H1 (cell line): ENCODE measurements at regions not wholly inside any gene's neighbourhood (a gene's known extent, or its start where the extent isn't known, plus 50 kb on each side); places are given as distances from the start of the nearest gene placed in this dataset.

Source experiments
- CTCF ChIA-PET: fragments of 300-600 bp; sonication (Branson Sonifier 250); formaldehyde crosslinking; loops from one replicate; lab custom pipeline; 2021; ENCODE audit not compliant: partially characterized antibody; lab: Charles Lee
- POLR2A ChIA-PET: fragments of 300-600 bp; sonication (Branson Sonifier 250); formaldehyde crosslinking; loops from one replicate; lab custom pipeline; 2021; ENCODE audit warnings: inconsistent platforms; ENCODE audit not compliant: partially characterized antibody; lab: Charles Lee
- DNase-seq, 2 experiments: peaks; one replicate each; pipeline versions ENCODE4 v3.0.0 to v3.0.0-alpha.2; 2010 to 2022; ENCODE audit warnings: low spot score in 2 of 2, low read depth in 1 of 2, mixed read lengths in 1 of 2
- FAIRE-seq: peaks from 2 replicates; lab custom pipeline; 2011; peaks lifted over from hg19 to GRCh38; lab: Jason Lieb, UNC
- H2AFZ ChIP-seq: 2 replicates; pipeline ENCODE4 v1.8.1; 2012; ENCODE audit warnings: low read length, inconsistent platforms
- H2AK5ac ChIP-seq: 2 replicates; pipeline ENCODE4 v1.6.1; 2013; ENCODE audit warnings: low read depth, low read length
- H2BK120ac ChIP-seq: replicated peaks from 2 replicates; pipeline ENCODE3; 2013; ENCODE audit warnings: low read depth, low read length, inconsistent platforms
- H2BK12ac ChIP-seq: 2 replicates; pipeline ENCODE4 v1.6.1; 2013; ENCODE audit warnings: low read depth, low read length
- H2BK15ac ChIP-seq: 2 replicates; pipeline ENCODE4 v1.6.1; 2013; ENCODE audit warnings: low read length
- H2BK20ac ChIP-seq: 2 replicates; pipeline ENCODE4 v1.6.1; 2013; ENCODE audit warnings: low read length
- H2BK5ac ChIP-seq: 2 replicates; pipeline ENCODE4 v1.6.1; 2013; ENCODE audit warnings: low read depth, low read length
- H3K14ac ChIP-seq: 2 replicates; pipeline ENCODE4 v1.6.1; 2013; ENCODE audit warnings: inconsistent platforms; ENCODE audit not compliant: insufficient read length
- H3K18ac ChIP-seq: 2 replicates; pipeline ENCODE4 v1.6.1; 2013; ENCODE audit warnings: low read length; ENCODE audit errors: extremely low read depth
- H3K23ac ChIP-seq: 2 replicates; pipeline ENCODE4 v1.6.1; 2013; ENCODE audit warnings: inconsistent platforms; ENCODE audit not compliant: insufficient read length
- H3K23me2 ChIP-seq: 2 replicates; pipeline ENCODE4 v1.6.1; 2013; ENCODE audit warnings: low read depth, low read length
- H3K27ac ChIP-seq: 2 replicates; pipeline ENCODE4 v1.6.1; 2011; ENCODE audit warnings: low read depth, low read length, inconsistent platforms
- H3K27me3 ChIP-seq, 4 experiments: replicated peaks in 1 of 4; 1 replicate in 1 of 4; 2 replicates in 3 of 4; pipeline versions ENCODE4 v1.6.1 to v1.8.1; 2011 to 2013; ENCODE audit warnings: low read length in 3 of 4, mild to moderate bottlenecking in 3 of 4, inconsistent platforms in 2 of 4, mixed read lengths in 2 of 4, moderate library complexity in 1 of 4; ENCODE audit not compliant: control insufficient read depth in 3 of 4, insufficient read depth in 3 of 4; ENCODE audit errors: extremely low read depth in 1 of 4
- H3K36me3 ChIP-seq, 4 experiments: 2 replicates each; pipeline versions ENCODE4 v1.6.1 to v1.8.1; 2011 to 2013; ENCODE audit warnings: mild to moderate bottlenecking in 4 of 4, low read length in 3 of 4, moderate library complexity in 2 of 4, control low read depth in 1 of 4, inconsistent platforms in 1 of 4; ENCODE audit not compliant: insufficient read depth in 4 of 4, control insufficient read depth in 2 of 4
- H3K4ac ChIP-seq: replicated peaks from 2 replicates; pipeline ENCODE3; 2013; ENCODE audit warnings: low read length, low read depth, mixed read lengths, inconsistent platforms; ENCODE audit not compliant: insufficient read length
- H3K4me1 ChIP-seq, 4 experiments: replicated peaks in 1 of 4; 1 replicate in 1 of 4; 2 replicates in 3 of 4; pipeline versions ENCODE4 v1.6.1 to v1.8.1; 2011 to 2013; ENCODE audit warnings: low read length in 3 of 4, inconsistent platforms in 2 of 4, mixed read lengths in 1 of 4; ENCODE audit not compliant: insufficient read depth in 4 of 4, control insufficient read depth in 3 of 4
- H3K4me2 ChIP-seq, 2 experiments: 2 replicates each; pipeline versions ENCODE4 v1.6.1 to v1.8.1; 2011 to 2013; ENCODE audit warnings: low read depth in 2 of 2, low read length in 2 of 2, control low read depth in 1 of 2, inconsistent platforms in 1 of 2, mild to moderate bottlenecking in 1 of 2; ENCODE audit not compliant: insufficient read depth in 1 of 2
- H3K4me3 ChIP-seq, 4 experiments: fragments of 200-600, 300-600 bp in 1 of 4; sonication (generic), shearing (Covaris generic), sonication (Bioruptor Twin) in 1 of 4; 2 replicates each; pipeline versions ENCODE4 v1.5.1 to v1.8.1; 2011 to 2016; ENCODE audit warnings: low read length in 4 of 4, low read depth in 3 of 4, control low read depth in 2 of 4, inconsistent platforms in 2 of 4, mild to moderate bottlenecking in 2 of 4, mixed read lengths in 1 of 4, moderate library complexity in 1 of 4; ENCODE audit not compliant: insufficient read depth in 2 of 4; ENCODE audit errors: extremely low read depth in 1 of 4
- H3K56ac ChIP-seq: replicated peaks from 2 replicates; pipeline ENCODE3; 2013; ENCODE audit warnings: low read depth, mild to moderate bottlenecking, mixed read lengths, low read length, inconsistent platforms; ENCODE audit not compliant: insufficient read length
- H3K79me1 ChIP-seq: 2 replicates; pipeline ENCODE4 v1.6.1; 2013; ENCODE audit warnings: low read depth, low read length, control low read depth
- H3K79me2 ChIP-seq, 2 experiments: 2 replicates each; pipeline versions ENCODE4 v1.6.1 to v1.8.1; 2012 to 2013; ENCODE audit warnings: low read length in 2 of 2, mild to moderate bottlenecking in 2 of 2, inconsistent platforms in 1 of 2; ENCODE audit not compliant: insufficient read depth in 2 of 2, control insufficient read depth in 1 of 2
- H3K9ac ChIP-seq, 4 experiments: replicated peaks in 1 of 4; 1 replicate in 1 of 4; 2 replicates in 3 of 4; pipeline versions ENCODE4 v1.6.1 to v1.8.1; 2011 to 2013; ENCODE audit warnings: low read depth in 3 of 4, low read length in 3 of 4, control low read depth in 2 of 4, mild to moderate bottlenecking in 2 of 4, moderate library complexity in 2 of 4, inconsistent platforms in 1 of 4; ENCODE audit errors: extremely low read depth in 1 of 4
- H3K9me3 ChIP-seq, 2 experiments: 2 replicates each; pipeline versions ENCODE4 v1.6.1 to v1.8.1; 2012 to 2013; ENCODE audit warnings: mild to moderate bottlenecking in 2 of 2, moderate library complexity in 2 of 2, control low read depth in 1 of 2, inconsistent platforms in 1 of 2, low read depth in 1 of 2, low read length in 1 of 2, mixed read lengths in 1 of 2; ENCODE audit not compliant: insufficient read depth in 2 of 2
- H4K20me1 ChIP-seq, 2 experiments: replicated peaks in 1 of 2; 2 replicates each; pipeline versions ENCODE3 to v1.8.1; 2011 to 2013; ENCODE audit warnings: inconsistent platforms in 2 of 2, low read length in 2 of 2, mild to moderate bottlenecking in 1 of 2; ENCODE audit not compliant: insufficient read depth in 2 of 2, control insufficient read depth in 1 of 2
- H4K5ac ChIP-seq: 2 replicates; pipeline ENCODE4 v1.6.1; 2013; ENCODE audit warnings: low read length, low read depth, mixed read lengths, inconsistent platforms; ENCODE audit not compliant: insufficient read length
- H4K8ac ChIP-seq: 2 replicates; pipeline ENCODE4 v1.8.0; 2013; ENCODE audit warnings: mild to moderate bottlenecking, moderate library complexity, low read length, inconsistent platforms; ENCODE audit not compliant: insufficient read depth; ENCODE audit errors: extremely low read depth
- H4K91ac ChIP-seq: replicated peaks from 2 replicates; pipeline ENCODE3; 2013; ENCODE audit warnings: low read length, mixed read lengths, inconsistent platforms; ENCODE audit not compliant: insufficient read length
- BRCA1 ChIP-seq: IDR thresholded peaks from 2 replicates; pipeline ENCODE4 v1.6.1; 2012; ENCODE audit warnings: low read depth, low read length, improper control_type of control experiment
- CBX5 ChIP-seq: fragments of 300-800, 300-1000 bp; sonication (generic); IDR thresholded peaks from 2 replicates; pipeline ENCODE4 v1.7.1; 2016; ENCODE audit warnings: antibody characterized with exemption, low read length, low read depth
- EP300 ChIP-seq, 2 experiments: IDR thresholded peaks; 1 replicate in 1 of 2; 2 replicates in 1 of 2; pipeline ENCODE4 v1.6.1; 2011 to 2012; ENCODE audit warnings: low read depth in 2 of 2, low read length in 2 of 2, mild to moderate bottlenecking in 2 of 2, borderline replicate concordance in 1 of 2, inconsistent platforms in 1 of 2, moderate library complexity in 1 of 2
- PHF8 ChIP-seq: fragments of 200-600 bp; sonication (generic); conservative IDR thresholded peaks from 2 replicates; pipeline ENCODE4 v1.7.1; 2012; ENCODE audit warnings: low read depth, mild to moderate bottlenecking, inconsistent platforms, low read length, moderate library complexity
- POLR2AphosphoS5 ChIP-seq: IDR thresholded peaks from 2 replicates; pipeline ENCODE4 v1.6.1; 2011; ENCODE audit warnings: low read depth, low read length
- RAD21 ChIP-seq, 2 experiments: IDR thresholded peaks in 1 of 2; conservative IDR thresholded peaks in 1 of 2; 2 replicates each; pipeline ENCODE4 v1.6.1; 2011; ENCODE audit warnings: low read depth in 2 of 2, low read length in 2 of 2, improper control_type of control experiment in 1 of 2, inconsistent platforms in 1 of 2, mild to moderate bottlenecking in 1 of 2, moderate library complexity in 1 of 2
- YY1 ChIP-seq: IDR thresholded peaks from 2 replicates; pipeline ENCODE4 v1.6.1; 2011; ENCODE audit warnings: low read depth, mild to moderate bottlenecking, low read length
- WGBS, 2 experiments: shearing (Covaris generic) in 1 of 2; methylation state at CpG; one replicate each; pipeline versions ENCODE4 v1.1.6 to v1.1.7; 2013 to 2015; ENCODE audit warnings: low lambda C conversion rate in 2 of 2, mixed read lengths in 2 of 2, inconsistent platforms in 1 of 2, low coverage in 1 of 2, missing lambda C conversion rate in 1 of 2; ENCODE audit not compliant: insufficient replicate concordance in 2 of 2, insufficient coverage in 1 of 2, insufficient read length in 1 of 2; ENCODE audit errors: extremely low coverage in 1 of 2, missing lambda C conversion rate in 1 of 2; 5-methylcytosine and 5-hydroxymethylcytosine counted together

GRCh38 chr17:12230481-12231354 lies 210.0 kb downstream of the MAP2K4 start:
- Histone ChIP-seq H3K79me1 (no peaks in the 10 kb centered on the region), H3K56ac (no peak overlapping the region), H3K4me2 (no peak overlapping the region), H3K18ac (no peak overlapping the region), H3K9ac (no peak overlapping the region), H4K20me1 (no peaks in the 10 kb centered on the region), H3K23me2 (no peaks in the 10 kb centered on the region), H3K4me1 (no peaks in the 10 kb centered on the region), H4K5ac (no peak overlapping the region), H3K14ac (no peak overlapping the region), H2BK15ac (no peak overlapping the region), H4K91ac (no peak overlapping the region), H2BK20ac (no peak overlapping the region), H3K27ac (no peak overlapping the region), H3K9me3 (no peaks in the 10 kb centered on the region), H2BK5ac (no peak overlapping the region), H3K36me3 (no peaks in the 10 kb centered on the region), H3K27me3 (no peaks in the 10 kb centered on the region), H4K8ac (no peak overlapping the region), H3K4me3 (no peak overlapping the region), H2AK5ac (no peak overlapping the region), H3K79me2 (no peaks in the 10 kb centered on the region), H2BK120ac (no peak overlapping the region), H2AFZ (no peak overlapping the region), H2BK12ac (no peak overlapping the region), H3K4ac (no peak overlapping the region), H3K23ac (no peak overlapping the region)
- FAIRE-seq (no peak), DNase-seq (no peak)
- TF ChIP-seq YY1 = no peak
- no peak for TF ChIP-seq CBX5
- no peak for TF ChIP-seq BRCA1
- no peak for TF ChIP-seq EP300 (IDR thresholded peaks at IDR 0.05; ENCODE audit: borderline replicate concordance in 1 of 2, low read depth in 2 of 2, low read length in 2 of 2)
- TF ChIP-seq POLR2AphosphoS5 = no peak
- TF ChIP-seq RAD21 (IDR thresholded peaks at IDR 0.05 in 1 of 2, conservative IDR thresholded peaks at IDR 0.05 in 1 of 2; ENCODE audit: low read depth in 2 of 2, low read length in 2 of 2) = no peak
- TF ChIP-seq PHF8 = no peak
- WGBS, 2 experiments = 81% methylated on average over 4 of the region's 4 CpGs; no CpG with 5 or more reads in 1 of the 2 experiments
- ChIA-PET CTCF (interaction anchor here (0.6 to 1.3 kb wide), 6 partner anchors 11 to 510 kb away, joined by 3 to 4 read pairs (median 4); no protein-coding TSS in a partner anchor), POLR2A (no interaction called here)
